IPS-NIHi11 (cell line): ENCODE measurements at regions not wholly inside any gene's neighbourhood (a gene's known extent, or its start where the extent isn't known, plus 50 kb on each side); places are given as distances from the start of the nearest gene placed in this dataset.

Experiments used
- DNase-seq: peaks from one replicate; pipeline ENCODE4 v3.0.0; 2012; ENCODE audit warnings: mixed read lengths, low spot score

GRCh38 chr9:78806492-78807160, 509.7 kb downstream of the PSAT1 start:
- no peak for DNase-seq

DNA sequence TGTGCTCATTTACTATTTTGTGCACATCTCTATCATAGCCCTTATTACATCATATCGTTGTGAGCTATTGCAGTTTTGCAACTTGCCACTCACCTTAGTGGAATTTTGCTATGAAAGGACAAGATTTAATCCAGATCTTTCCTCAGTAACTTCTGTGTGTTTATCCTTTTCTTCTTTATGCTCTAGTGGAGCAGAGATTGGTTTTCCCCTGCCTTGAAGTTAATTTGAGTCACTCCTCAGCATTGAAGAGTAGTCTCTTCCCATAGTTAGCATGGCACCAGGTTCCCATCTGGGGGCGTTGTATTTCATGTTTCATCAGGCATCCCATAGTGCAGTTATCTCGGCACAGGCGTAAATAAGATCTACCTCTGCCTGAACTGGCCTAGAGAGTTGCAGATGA, 510.4 kb downstream of the PSAT1 start:
- DNase-seq = no peak

- no peak for DNase-seq
Observed at GRCh38 chr9:78808048-78808447, 511.1 kb downstream of the PSAT1 start.

GRCh38 chr9:78811622-78812276, 514.8 kb downstream of the PSAT1 start:
- DNase-seq = peak; percentile 8

DNA sequence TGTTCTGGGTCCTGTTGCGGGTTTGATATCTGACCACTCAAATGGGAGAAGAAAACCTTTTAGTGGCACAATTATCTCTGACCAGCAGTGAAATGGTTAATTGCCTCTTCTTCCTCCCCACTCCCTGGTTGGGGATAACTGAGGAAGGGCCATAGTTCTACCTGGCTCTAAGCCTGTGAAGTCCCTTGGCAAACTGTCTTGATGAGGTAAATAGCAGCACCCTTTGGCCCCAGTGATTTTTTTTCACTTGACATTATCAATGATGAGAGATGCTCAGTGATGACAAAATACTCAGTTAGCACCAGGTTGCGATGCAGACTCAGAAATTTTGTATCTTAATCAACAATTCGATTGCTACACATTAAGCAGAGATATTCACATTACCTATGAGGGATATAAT, 515.7 kb downstream of the PSAT1 start:
- no peak for DNase-seq

- DNase-seq = no peak
Observed at GRCh38 chr9:78813602-78814180, 516.8 kb downstream of the PSAT1 start.

DNA sequence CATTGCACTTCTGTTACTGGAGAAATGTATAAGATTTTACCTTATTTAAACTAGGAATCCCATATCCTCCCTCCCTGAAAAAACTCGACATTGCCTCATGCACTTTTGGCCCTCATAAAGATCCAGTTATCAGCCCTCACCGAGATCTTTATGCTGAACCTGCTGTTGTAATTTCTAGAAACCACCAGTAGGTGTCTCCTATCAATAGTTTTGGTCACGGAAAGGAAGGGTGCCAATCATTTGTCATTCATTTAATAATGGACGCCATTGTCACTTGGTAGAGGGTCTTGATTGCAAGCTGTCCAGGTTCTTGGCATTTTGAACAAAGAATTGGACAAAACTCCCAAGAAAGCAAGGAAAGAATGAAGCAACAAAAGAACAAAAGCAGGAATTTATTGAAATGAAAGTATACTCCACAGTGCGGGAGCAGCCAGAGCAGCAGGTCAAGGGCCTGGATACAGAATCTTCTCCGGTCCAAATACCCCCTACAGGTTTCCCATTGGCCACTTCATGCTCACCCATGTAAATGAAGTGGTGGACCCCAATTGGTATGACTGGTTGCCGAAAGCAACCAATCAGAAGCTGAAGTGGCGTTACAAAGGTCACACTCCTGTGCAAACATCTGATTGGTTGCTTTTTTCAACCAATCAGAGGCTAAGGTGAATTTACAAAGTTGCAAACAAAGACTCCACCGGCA, 524.3 kb downstream of the PSAT1 start:
- DNase-seq = peak; percentile 53

GRCh38 chr9:78826527-78826926, 529.6 kb downstream of the PSAT1 start:
- DNase-seq = no peak

DNA sequence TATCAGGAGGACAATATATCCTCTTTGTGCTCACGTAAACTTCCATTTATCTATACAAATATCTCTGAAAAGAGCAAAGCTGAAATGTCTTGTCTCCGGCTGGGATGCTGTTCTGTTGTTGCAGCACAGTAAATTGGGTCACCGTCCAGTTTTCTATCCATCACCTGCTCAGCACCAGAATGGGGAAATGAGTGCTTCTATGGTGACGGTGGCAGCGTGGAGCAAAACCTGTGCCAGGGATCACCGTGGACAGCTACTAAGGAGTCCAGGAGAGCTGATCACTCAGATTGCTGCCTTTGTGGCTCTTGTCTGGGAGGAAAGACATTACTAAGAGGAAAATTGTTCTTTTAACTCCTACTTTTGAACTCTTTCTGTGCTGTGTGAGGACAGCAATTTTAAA, 531.6 kb downstream of the PSAT1 start:
- no peak for DNase-seq

DNA sequence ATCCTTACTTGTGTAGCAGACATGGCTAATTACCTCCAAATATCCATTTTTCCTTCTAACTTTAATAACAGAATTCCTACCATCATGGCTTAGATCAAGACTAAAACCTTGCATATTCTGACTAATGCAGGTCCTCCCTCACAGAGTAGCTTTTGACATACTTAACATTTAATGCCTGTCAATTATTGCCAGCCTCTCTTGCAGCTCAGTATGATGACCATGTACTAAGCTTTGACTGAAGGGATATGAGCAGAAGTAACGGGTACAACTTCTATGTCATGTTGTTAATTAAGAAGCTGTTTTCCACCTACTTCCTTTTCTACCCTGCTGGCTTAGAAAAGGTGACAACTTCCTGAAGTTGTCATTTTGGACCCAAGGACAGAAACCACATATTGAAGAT, 533.4 kb downstream of the PSAT1 start:
- DNase-seq = no peak

DNA sequence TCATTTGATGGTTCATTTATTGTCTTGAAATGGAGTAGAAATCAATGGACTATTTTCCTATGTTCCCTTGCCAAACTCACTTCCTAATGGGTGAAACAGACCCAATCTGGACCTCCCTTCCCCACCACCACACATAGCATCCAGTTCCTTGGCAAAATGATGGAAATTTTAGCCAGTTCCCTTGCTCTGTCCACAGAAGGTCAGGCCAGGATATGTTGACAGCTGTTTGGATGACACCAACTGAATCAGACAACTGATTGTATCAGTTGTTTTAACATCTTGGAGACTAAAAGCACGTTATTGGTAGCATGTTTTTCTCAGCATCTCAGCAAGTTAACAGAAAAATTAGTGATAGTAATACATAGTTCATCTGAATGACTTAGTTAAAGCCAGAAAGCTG, 534.8 kb downstream of the PSAT1 start:
- no peak for DNase-seq

GRCh38 chr9:78835928-78836450, 539.1 kb downstream of the PSAT1 start:
- no peak for DNase-seq

DNA sequence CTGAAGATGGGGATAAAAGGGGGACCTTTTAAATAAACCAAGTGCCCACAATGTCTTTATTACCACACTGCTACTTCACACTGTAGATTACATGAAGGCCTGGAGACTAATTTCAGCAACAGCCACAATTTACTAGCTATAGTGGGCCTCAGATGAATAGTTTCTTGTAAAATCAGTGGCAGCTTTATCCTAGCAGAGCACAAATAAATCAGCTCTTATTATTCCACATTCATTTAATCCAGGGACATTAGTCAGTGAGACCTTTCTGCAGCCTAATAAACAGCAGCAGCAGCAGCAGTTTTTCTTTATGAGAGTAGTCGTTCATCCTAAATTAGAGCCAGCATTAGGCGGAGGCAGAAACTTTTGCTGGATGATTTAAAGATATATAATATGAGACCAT, 542.3 kb downstream of the PSAT1 start:
- no peak for DNase-seq

- DNase-seq = no peak
Observed at GRCh38 chr9:78848061-78848460, 551.1 kb downstream of the PSAT1 start.

DNA sequence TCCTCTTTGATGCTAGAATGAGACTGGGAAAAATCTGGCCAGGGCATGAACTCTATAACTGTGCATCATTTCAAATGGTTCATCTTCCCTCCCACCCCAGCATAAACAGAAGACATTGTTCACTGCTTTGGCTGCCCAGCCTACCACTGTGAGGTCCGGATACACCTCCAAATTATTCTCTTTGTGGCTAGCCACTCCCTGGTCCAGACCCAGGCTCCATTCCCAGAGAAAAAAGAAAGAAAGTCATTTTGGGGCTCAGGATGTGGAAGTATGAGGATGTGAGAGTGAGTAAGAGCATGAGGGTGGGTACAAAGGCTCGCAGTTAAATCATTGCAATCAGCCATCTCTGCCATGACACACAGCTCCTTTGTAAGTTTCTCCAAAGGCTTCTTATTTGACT, 559.2 kb downstream of the PSAT1 start:
- DNase-seq = no peak

GRCh38 chr9:78856781-78857180, 559.9 kb downstream of the PSAT1 start:
- DNase-seq = no peak

GRCh38 chr9:78857373-78858225, 560.7 kb downstream of the PSAT1 start:
- no peak for DNase-seq

- no peak for DNase-seq
Observed at GRCh38 chr9:78858266-78858665, 561.3 kb downstream of the PSAT1 start.

DNA sequence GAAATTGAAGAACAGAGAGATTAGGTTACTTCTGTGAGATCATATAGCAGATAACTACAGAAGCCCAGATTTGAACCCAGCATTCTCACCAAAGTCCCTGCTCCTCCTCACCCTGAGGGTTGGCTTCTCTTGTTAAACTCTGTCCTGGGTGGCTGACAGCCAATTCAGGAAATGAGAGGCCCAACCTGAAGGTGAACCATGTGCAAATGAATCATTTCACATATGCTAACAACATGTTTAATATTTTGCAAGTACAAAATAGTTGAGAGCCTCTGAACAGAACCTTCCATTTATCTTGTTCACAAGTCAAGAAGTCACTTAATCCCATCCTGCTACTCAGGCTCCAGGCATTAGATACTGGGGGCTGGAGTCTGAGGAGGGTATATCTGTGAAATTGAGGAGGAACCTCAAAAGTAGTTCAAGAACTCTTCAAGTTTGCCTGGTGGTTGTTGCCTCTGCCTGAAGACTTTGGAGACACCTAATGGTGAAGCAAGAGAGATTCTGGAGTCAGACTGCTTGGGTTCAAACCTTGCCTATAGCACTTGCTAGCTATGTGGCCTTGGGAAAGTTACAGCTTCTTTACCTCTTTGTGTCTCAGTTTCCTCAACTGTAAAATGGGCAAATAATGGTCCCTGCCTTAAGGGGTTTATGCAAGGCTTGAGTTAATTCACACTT, 564.0 kb downstream of the PSAT1 start:
- DNase-seq = no peak

DNA sequence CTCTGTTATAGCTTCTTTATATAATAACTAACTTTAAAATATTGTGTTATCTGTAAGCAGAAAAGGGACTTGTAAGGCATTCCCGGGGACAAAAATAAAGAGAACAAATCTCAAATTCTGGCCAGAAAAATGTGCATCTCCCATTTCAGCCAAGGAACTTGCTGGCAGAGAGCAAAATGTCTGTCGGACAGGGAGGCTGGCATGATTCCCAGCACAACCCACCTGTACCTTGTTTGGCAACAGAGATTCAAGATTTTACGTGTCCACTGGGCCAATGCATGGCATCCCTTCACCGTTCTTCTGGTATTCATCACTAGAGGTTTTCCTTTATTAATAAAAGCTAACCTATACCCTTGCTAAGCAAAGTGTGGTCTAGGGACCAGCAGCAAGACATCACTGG, 566.6 kb downstream of the PSAT1 start:
- DNase-seq = no peak

DNA sequence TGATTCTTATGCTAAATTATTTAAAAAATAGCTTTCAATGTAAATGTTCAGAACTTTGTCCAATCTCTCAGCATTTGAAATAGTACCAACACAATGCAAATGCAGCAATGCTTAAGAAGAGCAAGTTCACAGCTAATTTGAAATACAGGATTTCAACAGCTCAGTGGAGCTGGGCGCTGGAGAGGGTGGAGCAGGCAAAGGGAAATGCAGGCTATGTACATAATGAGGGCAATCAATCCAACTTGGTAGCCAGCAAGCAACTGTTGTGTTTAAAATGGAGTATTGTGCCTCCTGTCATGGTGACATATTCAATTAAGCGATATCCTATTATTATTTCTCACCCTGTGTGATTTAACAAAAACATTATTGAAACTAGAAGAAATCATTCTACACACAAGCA, 568.8 kb downstream of the PSAT1 start:
- no peak for DNase-seq
